ENCODE measurements at regions not wholly inside any gene's neighbourhood (a gene's known extent, or its start where the extent isn't known, plus 50 kb on each side); places are given as distances from the start of the nearest gene placed in this dataset.

DNA sequence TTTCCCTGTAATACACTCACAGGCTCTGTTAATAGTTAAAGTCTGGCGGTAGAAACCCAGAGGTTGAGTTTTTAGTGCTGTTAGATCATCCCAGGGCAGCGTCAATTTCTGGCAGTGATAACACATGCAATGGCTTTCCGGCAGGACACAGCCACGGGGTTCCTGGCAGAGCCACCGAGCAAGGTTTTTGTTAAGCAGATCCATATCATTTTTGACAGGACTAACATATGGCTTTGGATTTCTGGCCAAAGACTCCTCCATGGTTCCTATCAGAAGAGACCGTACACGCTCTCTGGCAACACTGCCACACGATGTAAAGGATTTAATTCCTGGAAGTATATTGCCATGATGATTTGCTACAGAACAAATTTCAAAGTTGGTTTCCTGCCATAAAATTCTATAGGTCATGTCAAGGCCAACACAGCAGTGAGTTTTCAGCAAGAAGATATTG is 854.3 kb downstream of the LRRTM4 start:
- TF ChIP-seq, protein P1, sequence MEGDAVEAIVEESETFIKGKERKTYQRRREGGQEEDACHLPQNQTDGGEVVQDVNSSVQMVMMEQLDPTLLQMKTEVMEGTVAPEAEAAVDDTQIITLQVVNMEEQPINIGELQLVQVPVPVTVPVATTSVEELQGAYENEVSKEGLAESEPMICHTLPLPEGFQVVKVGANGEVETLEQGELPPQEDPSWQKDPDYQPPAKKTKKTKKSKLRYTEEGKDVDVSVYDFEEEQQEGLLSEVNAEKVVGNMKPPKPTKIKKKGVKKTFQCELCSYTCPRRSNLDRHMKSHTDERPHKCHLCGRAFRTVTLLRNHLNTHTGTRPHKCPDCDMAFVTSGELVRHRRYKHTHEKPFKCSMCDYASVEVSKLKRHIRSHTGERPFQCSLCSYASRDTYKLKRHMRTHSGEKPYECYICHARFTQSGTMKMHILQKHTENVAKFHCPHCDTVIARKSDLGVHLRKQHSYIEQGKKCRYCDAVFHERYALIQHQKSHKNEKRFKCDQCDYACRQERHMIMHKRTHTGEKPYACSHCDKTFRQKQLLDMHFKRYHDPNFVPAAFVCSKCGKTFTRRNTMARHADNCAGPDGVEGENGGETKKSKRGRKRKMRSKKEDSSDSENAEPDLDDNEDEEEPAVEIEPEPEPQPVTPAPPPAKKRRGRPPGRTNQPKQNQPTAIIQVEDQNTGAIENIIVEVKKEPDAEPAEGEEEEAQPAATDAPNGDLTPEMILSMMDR (IDR thresholded peaks at IDR 0.05) = no peak
- no peaks in the 10 kb centered on the region for H3K27me3 ChIP-seq
- no peaks in the 10 kb centered on the region for H3K4me1 ChIP-seq
- intact Hi-C loops (cut with DNase I) = no loop called here
- no peak overlapping the region for H3K27ac ChIP-seq
- H3K9me3 ChIP-seq = no peaks in the 10 kb centered on the region
- DNase-seq (ENCODE audit: low spot score in 2 of 2) = no peak
- H3K4me3 ChIP-seq = no peak overlapping the region
- H3K36me3 ChIP-seq = no peaks in the 10 kb centered on the region

DNA sequence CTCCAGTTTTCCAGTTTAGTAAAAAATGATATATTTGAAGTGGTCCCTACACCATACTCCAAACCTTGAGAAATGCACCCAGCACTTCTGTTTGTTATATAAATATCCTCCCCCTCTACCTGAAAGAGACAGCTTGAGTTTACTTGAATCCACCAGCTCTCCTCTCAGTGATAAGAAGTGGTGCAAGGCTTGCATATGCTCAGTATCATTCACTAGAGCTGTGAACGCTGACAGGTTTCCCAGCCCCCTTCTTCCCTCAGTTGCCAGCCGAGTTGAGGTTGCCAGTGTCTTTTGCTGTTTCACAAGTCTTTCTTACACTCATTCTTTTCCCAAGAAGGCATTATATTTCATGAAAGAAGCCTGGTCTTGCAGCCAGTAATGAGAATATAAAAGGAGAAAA is 880.0 kb downstream of the LRRTM4 start:
- H3K36me3 ChIP-seq = no peaks in the 10 kb centered on the region
- TF ChIP-seq, protein P1 (IDR thresholded peaks at IDR 0.05) = no peak
- no peaks in the 10 kb centered on the region for H3K4me1 ChIP-seq
- no peak for DNase-seq (ENCODE audit: low spot score in 2 of 2)
- intact Hi-C loops (cut with DNase I) = no loop called here
- H3K9me3 ChIP-seq = peaks cover 0 to 3% of the 10 kb centered on the region in 2 donors
- H3K4me3 ChIP-seq = no peak overlapping the region
- no peaks in the 10 kb centered on the region for H3K27me3 ChIP-seq
- no peak overlapping the region for H3K27ac ChIP-seq

DNA sequence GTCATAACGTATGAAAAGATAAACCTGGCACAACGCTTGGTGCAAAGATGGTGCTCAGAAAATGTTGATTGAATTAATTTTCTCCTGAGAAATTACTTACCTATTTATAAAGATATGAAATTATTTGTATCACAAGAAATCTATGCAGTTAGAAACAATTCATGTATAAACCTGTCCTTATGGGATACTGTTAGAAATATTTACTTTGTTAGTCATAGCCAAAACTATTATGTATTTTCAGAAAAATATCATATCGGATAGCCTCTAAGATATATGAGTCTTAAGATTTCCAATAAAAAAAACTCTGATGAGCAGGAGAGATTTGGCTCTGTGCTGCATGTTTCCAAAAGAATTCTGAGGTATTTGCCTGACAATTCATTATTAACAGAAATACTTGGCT is 880.7 kb downstream of the LRRTM4 start:
- intact Hi-C loops (cut with DNase I) = no loop called here
- no peaks in the 10 kb centered on the region for H3K4me1 ChIP-seq
- no peaks in the 10 kb centered on the region for H3K36me3 ChIP-seq
- H3K27me3 ChIP-seq = no peaks in the 10 kb centered on the region
- H3K27ac ChIP-seq = no peak overlapping the region
- DNase-seq (ENCODE audit: low spot score in 2 of 2) = no peak
- TF ChIP-seq, protein P1 (IDR thresholded peaks at IDR 0.05) = no peak
- no peak overlapping the region for H3K4me3 ChIP-seq
- H3K9me3 ChIP-seq = peaks cover 0 to 3% of the 10 kb centered on the region in 2 donors

DNA sequence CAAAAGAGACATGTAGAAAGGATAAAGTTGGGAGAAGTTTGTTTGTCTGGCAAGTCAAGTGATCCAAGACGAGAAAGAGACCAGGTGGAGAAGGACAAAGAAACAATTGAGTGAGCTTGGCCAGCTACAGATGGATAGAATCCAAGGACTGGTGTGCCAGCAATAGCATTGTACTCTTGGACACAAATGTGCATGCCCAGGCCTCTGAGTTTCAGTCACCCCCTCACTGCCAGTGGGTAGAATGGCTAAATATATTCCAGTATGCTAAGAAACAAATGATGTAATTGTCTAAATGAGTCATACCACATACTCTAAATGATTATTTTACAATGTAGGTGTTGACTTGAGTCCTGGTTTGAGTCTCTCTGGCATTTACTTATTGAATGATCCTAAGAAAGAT is 881.3 kb downstream of the LRRTM4 start:
- no peak for DNase-seq (ENCODE audit: low spot score in 2 of 2)
- TF ChIP-seq, protein P1 (IDR thresholded peaks at IDR 0.05) = no peak

DNA sequence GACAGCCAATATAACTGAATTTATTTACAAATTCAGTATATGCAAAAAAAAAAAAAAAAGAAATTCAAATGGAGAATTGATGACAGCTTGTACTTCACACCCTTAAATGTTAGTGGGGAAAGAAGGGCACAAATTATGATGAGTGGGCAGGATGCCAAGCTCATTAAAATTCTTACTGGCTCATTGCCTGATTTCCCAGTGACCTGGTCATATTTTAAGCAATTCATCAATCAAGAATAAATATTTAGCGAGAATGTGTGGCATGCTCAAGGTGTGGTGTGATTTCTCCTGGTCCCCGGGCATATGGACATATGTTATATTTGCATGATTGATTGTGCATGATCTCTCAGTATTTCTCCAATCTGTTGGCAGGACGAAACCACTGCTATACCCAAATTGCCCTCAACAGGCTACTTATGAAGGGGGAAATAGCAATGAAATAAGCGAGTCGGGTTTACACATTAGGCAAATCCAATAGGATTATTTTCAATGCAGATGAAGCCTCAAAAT is 883.0 kb downstream of the LRRTM4 start:
- Histone ChIP-seq H3K9me3 (no peaks in the 10 kb centered on the region), H3K4me3 (no peak overlapping the region), H3K4me1 (no peaks in the 10 kb centered on the region), H3K36me3 (no peaks in the 10 kb centered on the region), H3K27ac (no peak overlapping the region), H3K27me3 (no peaks in the 10 kb centered on the region)
- no peak for DNase-seq (ENCODE audit: low spot score in 2 of 2)
- TF ChIP-seq, protein P1 (IDR thresholded peaks at IDR 0.05) = no peak
- intact Hi-C loops (cut with DNase I) = no loop called here

More for the DNA sequence above, 881.3 kb downstream of the LRRTM4 start:
- Histone ChIP-seq H3K4me3 (no peak overlapping the region), H3K27ac (no peak overlapping the region), H3K36me3 (no peaks in the 10 kb centered on the region), H3K27me3 (no peaks in the 10 kb centered on the region), H3K4me1 (no peaks in the 10 kb centered on the region), H3K9me3 (peaks cover 0 to 3% of the 10 kb centered on the region in 2 donors)
- intact Hi-C loops (cut with DNase I) = no loop called here

All from ascending aorta (tissue), 2 donors.